Stimulated activated CD8-positive, alpha-beta memory T cell treated with anti-CD3 and anti-CD28 coated beads, Interleukin-15, amount 100 ng/mL, for 48 hours (primary cell): ENCODE measurements at regions not wholly inside any gene's neighbourhood (a gene's known extent, or its start where the extent isn't known, plus 50 kb on each side); places are given as distances from the start of the nearest gene placed in this dataset.
"Not testable (repeated sequence)": the region's sequence is repeated elsewhere in the genome, so short reads cannot be mapped to it uniquely, and the experiment has no call there.

Experiments
- DNase-seq, 2 donors: peaks; one replicate each; pipeline ENCODE4 v3.0.0-alpha.2; 2020; ENCODE audit warnings: low read depth in 2 of 2

- DNase-seq, result no peak
These were observed 65.2 kb downstream of the DMRT2 start for GRCh38 chr9:1115370-1115769.

- no peak for DNase-seq
These were observed 67.3 kb downstream of the DMRT2 start for GRCh38 chr9:1117439-1117838.

GRCh38 chr9:1120500-1121165 is 70.5 kb downstream of the DMRT2 start:
- no peak for DNase-seq

GRCh38 chr9:1125741-1126140 is 75.6 kb downstream of the DMRT2 start:
- DNase-seq, result no peak

- no peak for DNase-seq
These were observed 77.9 kb downstream of the DMRT2 start for GRCh38 chr9:1128046-1128445.

- no peak for DNase-seq
These were observed 79.2 kb downstream of the DMRT2 start for GRCh38 chr9:1129382-1129781.

- no peak for DNase-seq
These were observed 89.9 kb downstream of the DMRT2 start for GRCh38 chr9:1140057-1140456.

- DNase-seq, result no peak
These were observed 101.5 kb downstream of the DMRT2 start for GRCh38 chr9:1151691-1152090.

GRCh38 chr9:1152171-1152570 is 102.0 kb downstream of the DMRT2 start:
- DNase-seq, result no peak

- no peak for DNase-seq
These were observed 104.6 kb downstream of the DMRT2 start for GRCh38 chr9:1154739-1155138.

GRCh38 chr9:1155602-1156001 is 105.4 kb downstream of the DMRT2 start:
- DNase-seq, result no peak

GRCh38 chr9:1156794-1157550 is 106.8 kb downstream of the DMRT2 start:
- DNase-seq, result no peak

- no peak for DNase-seq
These were observed 107.7 kb downstream of the DMRT2 start for GRCh38 chr9:1157836-1158235.

- DNase-seq, result no peak
These were observed 120.8 kb downstream of the DMRT2 start for GRCh38 chr9:1170918-1171317.

GRCh38 chr9:1171546-1171945 is 121.4 kb downstream of the DMRT2 start:
- no peak for DNase-seq

- DNase-seq, result no peak
These were observed 123.1 kb downstream of the DMRT2 start for GRCh38 chr9:1173211-1173610.

GRCh38 chr9:1173993-1174392 is 123.8 kb downstream of the DMRT2 start:
- no peak for DNase-seq

GRCh38 chr9:1179366-1179765 is 129.2 kb downstream of the DMRT2 start:
- no peak for DNase-seq

- no peak for DNase-seq
These were observed 134.0 kb downstream of the DMRT2 start for GRCh38 chr9:1184146-1184545.

GRCh38 chr9:1187137-1187536 is 137.0 kb downstream of the DMRT2 start:
- DNase-seq, result not testable (repeated sequence)

- not testable (repeated sequence) for DNase-seq
These were observed 145.5 kb downstream of the DMRT2 start for GRCh38 chr9:1195636-1196035.

GRCh38 chr9:1198085-1198484 is 147.9 kb downstream of the DMRT2 start:
- DNase-seq, result no peak

GRCh38 chr9:1200847-1201251 is 150.7 kb downstream of the DMRT2 start:
- DNase-seq, result no peak

- DNase-seq, result no peak
These were observed 151.1 kb downstream of the DMRT2 start for GRCh38 chr9:1201262-1201661.
